IMR-90 (cell line): ENCODE measurements at regions not wholly inside any gene's neighbourhood (a gene's known extent, or its start where the extent isn't known, plus 50 kb on each side); places are given as distances from the start of the nearest gene placed in this dataset.

Experiments
- ATAC-seq: fragments of 200-7000 bp; cut with Tn5 transposase; 2 replicates; pipeline ENCODE4 v1.9.1; 2020; ENCODE audit warnings: low read depth, mild to moderate bottlenecking, moderate library complexity
- BruUV-seq: library from RNA; stranded (reverse); fragments of 400-500 nt; replicated peaks from 2 replicates; lab custom pipeline; 2021; lab: Mats Ljungman, UMichigan
- CTCF ChIA-PET: fragments of 300-600 bp; formaldehyde crosslinking; extraction: SDS; loops from one replicate; lab custom pipeline; 2021; ENCODE audit warnings: antibody characterized with exemption; lab: Yijun Ruan, JAX
- POLR2A ChIA-PET: fragments of 300-600 bp; sonication (Branson Sonifier 250); formaldehyde crosslinking; loops from one replicate; lab custom pipeline; 2022; ENCODE audit warnings: antibody characterized with exemption; ENCODE audit not compliant: unreplicated experiment; lab: Charles Lee
- DNase-seq: peaks from one replicate; pipeline ENCODE4 v3.0.0; 2013
- H2AFZ ChIP-seq: replicated peaks from 2 replicates; pipeline ENCODE3; 2013; ENCODE audit warnings: low read length, mild to moderate bottlenecking; ENCODE audit not compliant: poor library complexity
- H2AK5ac ChIP-seq: 2 replicates; pipeline ENCODE4 v1.6.1; 2013; ENCODE audit warnings: low read depth, low read length, inconsistent platforms
- H2AK9ac ChIP-seq: replicated peaks from 2 replicates; pipeline ENCODE3; 2013; ENCODE audit warnings: mild to moderate bottlenecking, low read depth, low read length, moderate library complexity; ENCODE audit not compliant: poor library complexity
- H2BK120ac ChIP-seq: 2 replicates; pipeline ENCODE4 v1.6.1; 2013; ENCODE audit warnings: low read depth, low read length, inconsistent platforms
- H2BK15ac ChIP-seq: 3 replicates; pipeline ENCODE4 v1.6.1; 2013; ENCODE audit warnings: low read depth, low read length, inconsistent platforms
- H2BK20ac ChIP-seq: 2 replicates; pipeline ENCODE4 v1.6.1; 2013; ENCODE audit warnings: low read depth, mild to moderate bottlenecking, inconsistent platforms, low read length, moderate library complexity
- H2BK5ac ChIP-seq: 2 replicates; pipeline ENCODE4 v1.6.1; 2013; ENCODE audit warnings: mild to moderate bottlenecking, low read depth, low read length, inconsistent platforms; ENCODE audit not compliant: poor library complexity, severe bottlenecking
- H3K14ac ChIP-seq: replicated peaks from 2 replicates; pipeline ENCODE4 v1.6.1; 2013; ENCODE audit warnings: low read depth, low read length, inconsistent platforms
- H3K18ac ChIP-seq: 2 replicates; pipeline ENCODE4 v1.6.1; 2013; ENCODE audit warnings: low read depth, low read length, control low read depth
- H3K23ac ChIP-seq: 2 replicates; pipeline ENCODE4 v1.6.1; 2013; ENCODE audit warnings: low read depth, low read length, inconsistent platforms
- H3K27ac ChIP-seq: 2 replicates; pipeline ENCODE4 v1.5.1; 2013; ENCODE audit warnings: mild to moderate bottlenecking, control low read depth, low read length; ENCODE audit not compliant: insufficient read depth
- H3K27me3 ChIP-seq: 2 replicates; pipeline ENCODE4 v1.6.1; 2013; ENCODE audit warnings: low read length; ENCODE audit not compliant: control insufficient read depth, insufficient read depth
- H3K36me3 ChIP-seq: 2 replicates; pipeline ENCODE4 v1.6.1; 2013; ENCODE audit warnings: low read length, mixed read lengths; ENCODE audit not compliant: control insufficient read depth, insufficient read depth
- H3K4ac ChIP-seq: 2 replicates; pipeline ENCODE4 v1.6.1; 2013; ENCODE audit warnings: low read depth, low read length, inconsistent platforms
- H3K4me1 ChIP-seq: 2 replicates; pipeline ENCODE4 v1.6.1; 2013; ENCODE audit warnings: low read length, mixed read lengths; ENCODE audit not compliant: control insufficient read depth, insufficient read depth
- H3K4me2 ChIP-seq: 2 replicates; pipeline ENCODE4 v1.6.1; 2013; ENCODE audit warnings: low read depth, mild to moderate bottlenecking, control low read depth, low read length, moderate library complexity
- H3K4me3 ChIP-seq: 2 replicates; pipeline ENCODE4 v1.5.1; 2013; ENCODE audit warnings: low read depth, mild to moderate bottlenecking, control low read depth, low read length, moderate library complexity; ENCODE audit not compliant: insufficient read depth
- H3K56ac ChIP-seq: 2 replicates; pipeline ENCODE4 v1.6.1; 2013; ENCODE audit warnings: low read length, inconsistent platforms; ENCODE audit not compliant: insufficient read depth; ENCODE audit errors: extremely low read depth
- H3K79me1 ChIP-seq, 2 experiments: 2 replicates each; pipeline ENCODE4 v1.6.1; 2013; ENCODE audit warnings: low read length in 2 of 2, inconsistent platforms in 1 of 2, low read depth in 1 of 2
- H3K9ac ChIP-seq: 2 replicates; pipeline ENCODE4 v1.6.1; 2013; ENCODE audit warnings: low read depth, low read length, control low read depth
- H3K9me1 ChIP-seq: 2 replicates; pipeline ENCODE4 v1.6.1; 2013; ENCODE audit warnings: low read length, inconsistent platforms; ENCODE audit not compliant: insufficient read depth
- H3K9me3 ChIP-seq: 2 replicates; pipeline ENCODE4 v1.6.1; 2013; ENCODE audit warnings: low read length; ENCODE audit not compliant: control insufficient read depth, insufficient read depth
- H4K20me1 ChIP-seq: 2 replicates; pipeline ENCODE4 v1.6.1; 2013; ENCODE audit warnings: low read length, inconsistent platforms; ENCODE audit not compliant: insufficient read depth
- H4K5ac ChIP-seq: 2 replicates; pipeline ENCODE4 v1.6.1; 2013; ENCODE audit warnings: mild to moderate bottlenecking, low read depth, low read length, control low read depth
- H4K8ac ChIP-seq, 2 experiments: 2 replicates each; pipeline ENCODE4 v1.6.1; 2013; ENCODE audit warnings: low read depth in 2 of 2, low read length in 2 of 2, control low read depth in 1 of 2, inconsistent platforms in 1 of 2
- H4K91ac ChIP-seq: 2 replicates; pipeline ENCODE4 v1.6.1; 2013; ENCODE audit warnings: low read depth, low read length, inconsistent platforms; ENCODE audit not compliant: insufficient read depth
- BHLHE40 ChIP-seq: fragments of 150-350 bp; IDR thresholded peaks from 2 replicates; pipeline ENCODE4 v1.6.1; 2016; ENCODE audit warnings: mild to moderate bottlenecking, low read depth, low read length
- CEBPB ChIP-seq: IDR thresholded peaks from 2 replicates; pipeline ENCODE4 v1.6.1; 2012; ENCODE audit warnings: low read depth, low read length, improper control_type of control experiment
- CHD1 ChIP-seq: IDR thresholded peaks from 2 replicates; pipeline ENCODE4 v1.6.1; 2012; ENCODE audit warnings: low read depth, low read length, improper control_type of control experiment
- FOS ChIP-seq: fragments of 150-350 bp; IDR thresholded peaks from 2 replicates; pipeline ENCODE4 v1.6.1; 2016; ENCODE audit warnings: low read depth, low read length
- MAFK ChIP-seq: IDR thresholded peaks from 2 replicates; pipeline ENCODE4 v1.6.1; 2012; ENCODE audit warnings: low read depth, low read length, improper control_type of control experiment
- MAZ ChIP-seq: IDR thresholded peaks from 2 replicates; pipeline ENCODE4 v1.6.1; 2012; ENCODE audit warnings: low read depth, mild to moderate bottlenecking, low read length, improper control_type of control experiment, moderate library complexity, borderline replicate concordance
- NFE2L2 ChIP-seq: fragments of 150-350 bp; IDR thresholded peaks from 2 replicates; pipeline ENCODE4 v1.6.1; 2016; ENCODE audit warnings: low read depth, mild to moderate bottlenecking, low read length
- POLR2A ChIP-seq: IDR thresholded peaks from 2 replicates; pipeline ENCODE4 v1.6.1; 2012; ENCODE audit warnings: mild to moderate bottlenecking, low read depth, low read length
- RAD21 ChIP-seq: IDR thresholded peaks from 2 replicates; pipeline ENCODE4 v1.6.1; 2012; ENCODE audit warnings: low read length, improper control_type of control experiment
- RCOR1 ChIP-seq: IDR thresholded peaks from 2 replicates; pipeline ENCODE4 v1.6.1; 2012; ENCODE audit warnings: mild to moderate bottlenecking, low read length, improper control_type of control experiment; ENCODE audit not compliant: insufficient replicate concordance
- SMC3 ChIP-seq: fragments of 150-350 bp; IDR thresholded peaks from 2 replicates; pipeline ENCODE4 v1.6.1; 2016; ENCODE audit warnings: low read depth, mild to moderate bottlenecking, antibody characterized with exemption, low read length, moderate library complexity
- dilution Hi-C: fragments of 300-500 bp; cut with HindIII; formaldehyde crosslinking; loops from one replicate; pipeline ENCODE4 v1.14.3; 2018; ENCODE audit warnings: low sequenced_read_pairs; ENCODE audit not compliant: unreplicated experiment
- in situ Hi-C: fragments of 300-500 bp; cut with MboI; formaldehyde crosslinking; loops from 3 replicates; pipeline ENCODE4 v1.14.3; 2019; ENCODE audit warnings: low sequenced_read_pairs, inconsistent platforms, mixed read lengths
- intact Hi-C: fragments of 100-400 bp; cut with micrococcal nuclease; formaldehyde crosslinking; loops from 2 replicates; pipeline ENCODE4 v1.10.0; 2022
- TF ChIP-seq, protein P1 (sequence below): conservative IDR thresholded peaks from 2 replicates; pipeline ENCODE4 v1.5.1; 2012; ENCODE audit warnings: mild to moderate bottlenecking, low read depth, low read length, improper control_type of control experiment

DNA sequence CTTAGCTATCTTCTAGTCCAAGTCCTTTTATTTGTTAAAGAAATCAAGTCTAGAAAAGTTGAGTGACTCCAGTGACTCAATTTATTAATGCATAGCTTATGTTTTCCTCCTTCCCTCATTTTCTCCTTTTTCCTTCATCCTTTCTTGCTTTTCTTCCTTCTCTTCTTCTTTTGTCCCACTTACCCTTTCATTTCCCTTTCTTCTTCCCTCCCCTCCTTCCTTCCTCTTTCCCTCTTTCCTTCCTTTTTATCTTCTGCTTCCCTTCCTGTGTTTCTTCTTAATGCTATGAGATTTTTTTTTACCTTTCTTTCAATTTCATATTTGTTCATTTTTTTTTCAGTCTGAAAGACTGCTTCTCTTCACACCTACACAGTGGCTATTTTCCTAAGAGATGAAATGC is 555.5 kb downstream of the PIK3C3 start:
- H3K23ac ChIP-seq: no peak overlapping the region
- no peak for TF ChIP-seq CHD1
- no peak for TF ChIP-seq FOS
- no peak for TF ChIP-seq SMC3
- no peak for TF ChIP-seq POLR2A
- TF ChIP-seq CEBPB: no peak
- TF ChIP-seq NFE2L2: no peak
- no peak for TF ChIP-seq MAZ
- no peak for TF ChIP-seq MAFK
- no peak for TF ChIP-seq RAD21
- no peak for TF ChIP-seq BHLHE40
- TF ChIP-seq RCOR1: no peak
- TF ChIP-seq, protein P1, sequence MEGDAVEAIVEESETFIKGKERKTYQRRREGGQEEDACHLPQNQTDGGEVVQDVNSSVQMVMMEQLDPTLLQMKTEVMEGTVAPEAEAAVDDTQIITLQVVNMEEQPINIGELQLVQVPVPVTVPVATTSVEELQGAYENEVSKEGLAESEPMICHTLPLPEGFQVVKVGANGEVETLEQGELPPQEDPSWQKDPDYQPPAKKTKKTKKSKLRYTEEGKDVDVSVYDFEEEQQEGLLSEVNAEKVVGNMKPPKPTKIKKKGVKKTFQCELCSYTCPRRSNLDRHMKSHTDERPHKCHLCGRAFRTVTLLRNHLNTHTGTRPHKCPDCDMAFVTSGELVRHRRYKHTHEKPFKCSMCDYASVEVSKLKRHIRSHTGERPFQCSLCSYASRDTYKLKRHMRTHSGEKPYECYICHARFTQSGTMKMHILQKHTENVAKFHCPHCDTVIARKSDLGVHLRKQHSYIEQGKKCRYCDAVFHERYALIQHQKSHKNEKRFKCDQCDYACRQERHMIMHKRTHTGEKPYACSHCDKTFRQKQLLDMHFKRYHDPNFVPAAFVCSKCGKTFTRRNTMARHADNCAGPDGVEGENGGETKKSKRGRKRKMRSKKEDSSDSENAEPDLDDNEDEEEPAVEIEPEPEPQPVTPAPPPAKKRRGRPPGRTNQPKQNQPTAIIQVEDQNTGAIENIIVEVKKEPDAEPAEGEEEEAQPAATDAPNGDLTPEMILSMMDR: no peak
- H4K5ac ChIP-seq: no peak overlapping the region
- no peak overlapping the region for H3K4ac ChIP-seq
- no peak overlapping the region for H3K56ac ChIP-seq
- no peak overlapping the region for H2BK5ac ChIP-seq
- no peak overlapping the region for H3K4me3 ChIP-seq
- no peaks in the 10 kb centered on the region for H3K27me3 ChIP-seq
- no peak overlapping the region for H2AK9ac ChIP-seq
- no peak overlapping the region for H2AFZ ChIP-seq
- no peak overlapping the region for H2BK20ac ChIP-seq
- ChIA-PET POLR2A (no interaction called here), CTCF (no interaction called here)
- no peak overlapping the region for H3K18ac ChIP-seq
- H2BK15ac ChIP-seq: no peak overlapping the region
- dilution Hi-C loops (no loop called here), in situ Hi-C loops (no loop called here), intact Hi-C loops (no loop called here)
- no peaks in the 10 kb centered on the region for H3K9me1 ChIP-seq
- no peak overlapping the region for H2BK120ac ChIP-seq
- no TSS peak for BruUV-seq
- H3K4me2 ChIP-seq: no peak overlapping the region
- no peaks in the 10 kb centered on the region for H3K79me1 ChIP-seq
- no peak overlapping the region for H4K8ac ChIP-seq
- H4K91ac ChIP-seq: no peak overlapping the region
- H2AK5ac ChIP-seq: no peak overlapping the region
- H3K4me1 ChIP-seq: no peaks in the 10 kb centered on the region
- no peaks in the 10 kb centered on the region for H3K36me3 ChIP-seq
- ATAC-seq (no peak), DNase-seq (no peak)
- H3K9me3 ChIP-seq: peaks cover 2% of the 10 kb centered on the region; the same call in 1 of the 2 replicates
- no peak overlapping the region for H3K9ac ChIP-seq
- no peak overlapping the region for H3K14ac ChIP-seq
- no peak overlapping the region for H3K27ac ChIP-seq
- H4K20me1 ChIP-seq: no peaks in the 10 kb centered on the region
